ENCODE measurements at regions not wholly inside any gene's neighbourhood (a gene's known extent, or its start where the extent isn't known, plus 50 kb on each side); places are given as distances from the start of the nearest gene placed in this dataset.

GRCh38 chr5:101687349-101687985 lies 608.6 kb downstream of the SLCO4C1 start:
- Histone ChIP-seq H2AK5ac (ENCODE audit: low read length, severe bottlenecking) (no peak overlapping the region), H3K4me2 (ENCODE audit: low read length, poor library complexity, severe bottlenecking) (no peak overlapping the region), H2BK15ac (ENCODE audit: low read depth, poor library complexity, severe bottlenecking) (no peak overlapping the region), H3K23ac (ENCODE audit: low read length in 2 of 2) (no peak overlapping the region), H4K91ac (ENCODE audit: low read length) (no peak overlapping the region), H3K4me3 (ENCODE audit: insufficient read depth in 1 of 2, low read depth in 1 of 2, low read length in 2 of 2) (no peak overlapping the region), H3K4ac (ENCODE audit: low read depth in 1 of 2, low read length in 2 of 2) (no peak overlapping the region), H2AFZ (ENCODE audit: low read depth, low read length) (no peak overlapping the region), H3K4me1 (ENCODE audit: control insufficient read depth, insufficient read depth, low read depth, low read length) (no peaks in the 10 kb centered on the region), H3K27ac (ENCODE audit: low read length, poor library complexity, severe bottlenecking) (no peak overlapping the region), H2BK120ac (ENCODE audit: low read depth, low read length) (no peak overlapping the region), H2BK5ac (ENCODE audit: low read depth, low read length, poor library complexity, severe bottlenecking) (no peak overlapping the region), H3K18ac (ENCODE audit: low read depth in 1 of 2, low read length in 2 of 2) (no peak overlapping the region), H3K36me3 (ENCODE audit: control insufficient read depth in 1 of 2, insufficient read depth in 2 of 2, low read depth in 1 of 2, low read length in 2 of 2) (no peaks in the 10 kb centered on the region), H2BK12ac (ENCODE audit: low read length in 2 of 2) (no peak overlapping the region), H3K79me1 (replicated peaks; ENCODE audit: low read length, poor library complexity, severe bottlenecking) (no peaks in the 10 kb centered on the region), H3K27me3 (ENCODE audit: control insufficient read depth in 1 of 2, insufficient read depth in 1 of 2, low read length in 2 of 2) (no peaks in the 10 kb centered on the region), H3K14ac (ENCODE audit: low read length in 2 of 2) (no peak overlapping the region), H4K8ac (ENCODE audit: low read length) (no peak overlapping the region), H3K9me3 (ENCODE audit: control insufficient read depth, low read length) (no peaks in the 10 kb centered on the region), H3K9ac (ENCODE audit: low read length) (no peak overlapping the region)
- DNase-seq = peak; percentile 28

GRCh38 chr5:101686536-101687157 lies 609.4 kb downstream of the SLCO4C1 start:
- Histone ChIP-seq H2AK5ac (ENCODE audit: low read length, severe bottlenecking) (no peak overlapping the region), H3K36me3 (ENCODE audit: control insufficient read depth in 1 of 2, insufficient read depth in 2 of 2, low read depth in 1 of 2, low read length in 2 of 2) (no peaks in the 10 kb centered on the region), H3K9me3 (ENCODE audit: control insufficient read depth, low read length) (no peaks in the 10 kb centered on the region), H2AFZ (ENCODE audit: low read depth, low read length) (no peak overlapping the region), H3K4ac (ENCODE audit: low read depth in 1 of 2, low read length in 2 of 2) (no peak overlapping the region), H3K79me1 (replicated peaks; ENCODE audit: low read length, poor library complexity, severe bottlenecking) (no peaks in the 10 kb centered on the region), H4K91ac (ENCODE audit: low read length) (no peak overlapping the region), H3K9ac (ENCODE audit: low read length) (no peak overlapping the region), H2BK5ac (ENCODE audit: low read depth, low read length, poor library complexity, severe bottlenecking) (no peak overlapping the region), H2BK15ac (ENCODE audit: low read depth, poor library complexity, severe bottlenecking) (no peak overlapping the region), H3K14ac (ENCODE audit: low read length in 2 of 2) (no peak overlapping the region), H3K4me3 (ENCODE audit: insufficient read depth in 1 of 2, low read depth in 1 of 2, low read length in 2 of 2) (no peak overlapping the region), H3K27me3 (ENCODE audit: control insufficient read depth in 1 of 2, insufficient read depth in 1 of 2, low read length in 2 of 2) (no peaks in the 10 kb centered on the region), H2BK120ac (ENCODE audit: low read depth, low read length) (no peak overlapping the region), H3K4me1 (ENCODE audit: control insufficient read depth, insufficient read depth, low read depth, low read length) (no peaks in the 10 kb centered on the region), H4K8ac (ENCODE audit: low read length) (no peak overlapping the region), H3K27ac (ENCODE audit: low read length, poor library complexity, severe bottlenecking) (no peak overlapping the region), H3K18ac (ENCODE audit: low read depth in 1 of 2, low read length in 2 of 2) (no peak overlapping the region), H3K23ac (ENCODE audit: low read length in 2 of 2) (no peak overlapping the region), H3K4me2 (ENCODE audit: low read length, poor library complexity, severe bottlenecking) (no peak overlapping the region), H2BK12ac (ENCODE audit: low read length in 2 of 2) (no peak overlapping the region)
- WGBS = 75% methylated on average over 1 of the region's 3 CpGs
- DNase-seq = no peak

- Histone ChIP-seq H3K4me3 (ENCODE audit: insufficient read depth in 1 of 2, low read depth in 1 of 2, low read length in 2 of 2) (no peak overlapping the region), H3K36me3 (ENCODE audit: control insufficient read depth in 1 of 2, insufficient read depth in 2 of 2, low read depth in 1 of 2, low read length in 2 of 2) (no peaks in the 10 kb centered on the region), H3K9me3 (ENCODE audit: control insufficient read depth, low read length) (no peaks in the 10 kb centered on the region), H2AK5ac (ENCODE audit: low read length, severe bottlenecking) (no peak overlapping the region), H2BK12ac (ENCODE audit: low read length in 2 of 2) (no peak overlapping the region), H3K79me1 (replicated peaks; ENCODE audit: low read length, poor library complexity, severe bottlenecking) (no peaks in the 10 kb centered on the region), H3K18ac (ENCODE audit: low read depth in 1 of 2, low read length in 2 of 2) (no peak overlapping the region), H3K9ac (ENCODE audit: low read length) (no peak overlapping the region), H2BK15ac (ENCODE audit: low read depth, poor library complexity, severe bottlenecking) (no peak overlapping the region), H3K4me2 (ENCODE audit: low read length, poor library complexity, severe bottlenecking) (no peak overlapping the region), H2BK120ac (ENCODE audit: low read depth, low read length) (no peak overlapping the region), H3K4ac (ENCODE audit: low read depth in 1 of 2, low read length in 2 of 2) (no peak overlapping the region), H3K27ac (ENCODE audit: low read length, poor library complexity, severe bottlenecking) (no peak overlapping the region), H4K8ac (ENCODE audit: low read length) (no peak overlapping the region), H3K4me1 (ENCODE audit: control insufficient read depth, insufficient read depth, low read depth, low read length) (peaks cover 2% of the 10 kb centered on the region), H4K91ac (ENCODE audit: low read length) (no peak overlapping the region), H2AFZ (ENCODE audit: low read depth, low read length) (no peak overlapping the region), H3K27me3 (ENCODE audit: control insufficient read depth in 1 of 2, insufficient read depth in 1 of 2, low read length in 2 of 2) (no peaks in the 10 kb centered on the region), H2BK5ac (ENCODE audit: low read depth, low read length, poor library complexity, severe bottlenecking) (no peak overlapping the region), H3K23ac (ENCODE audit: low read length in 2 of 2) (no peak overlapping the region), H3K14ac (ENCODE audit: low read length in 2 of 2) (no peak overlapping the region)
- 87% methylated on average over 2 of the region's 2 CpGs for WGBS
- peak; percentile 1 for DNase-seq
These were observed 616.3 kb downstream of the SLCO4C1 start for GRCh38 chr5:101679816-101680215.

GRCh38 chr5:101678481-101679193 lies 617.4 kb downstream of the SLCO4C1 start:
- Histone ChIP-seq H3K9me3 (ENCODE audit: control insufficient read depth, low read length) (no peaks in the 10 kb centered on the region), H3K4me3 (ENCODE audit: insufficient read depth in 1 of 2, low read depth in 1 of 2, low read length in 2 of 2) (peak overlapping the region in 1 of 2 experiments; percentile 36), H2BK12ac (ENCODE audit: low read length in 2 of 2) (no peak overlapping the region), H3K4me1 (ENCODE audit: control insufficient read depth, insufficient read depth, low read depth, low read length) (peaks cover 2% of the 10 kb centered on the region), H3K27ac (ENCODE audit: low read length, poor library complexity, severe bottlenecking) (no peak overlapping the region), H2BK5ac (ENCODE audit: low read depth, low read length, poor library complexity, severe bottlenecking) (no peak overlapping the region), H3K27me3 (ENCODE audit: control insufficient read depth in 1 of 2, insufficient read depth in 1 of 2, low read length in 2 of 2) (no peaks in the 10 kb centered on the region), H3K14ac (ENCODE audit: low read length in 2 of 2) (no peak overlapping the region), H2BK120ac (ENCODE audit: low read depth, low read length) (no peak overlapping the region), H4K91ac (ENCODE audit: low read length) (no peak overlapping the region), H2BK15ac (ENCODE audit: low read depth, poor library complexity, severe bottlenecking) (no peak overlapping the region), H3K4me2 (ENCODE audit: low read length, poor library complexity, severe bottlenecking) (peak overlapping the region; percentile 15), H3K79me1 (replicated peaks; ENCODE audit: low read length, poor library complexity, severe bottlenecking) (no peaks in the 10 kb centered on the region), H3K4ac (ENCODE audit: low read depth in 1 of 2, low read length in 2 of 2) (no peak overlapping the region), H4K8ac (ENCODE audit: low read length) (no peak overlapping the region), H3K18ac (ENCODE audit: low read depth in 1 of 2, low read length in 2 of 2) (no peak overlapping the region), H2AFZ (ENCODE audit: low read depth, low read length) (peak overlapping the region; percentile 46), H2AK5ac (ENCODE audit: low read length, severe bottlenecking) (no peak overlapping the region), H3K23ac (ENCODE audit: low read length in 2 of 2) (no peak overlapping the region), H3K9ac (ENCODE audit: low read length) (peak overlapping the region; percentile 39), H3K36me3 (ENCODE audit: control insufficient read depth in 1 of 2, insufficient read depth in 2 of 2, low read depth in 1 of 2, low read length in 2 of 2) (no peaks in the 10 kb centered on the region)
- DNase-seq = peak; percentile 65
- WGBS = 6% methylated on average over 7 of the region's 7 CpGs

Measured in mesenchymal stem cell (in vitro differentiated cells and primary cell).